ENCODE measurements at regions not wholly inside any gene's neighbourhood (a gene's known extent, or its start where the extent isn't known, plus 50 kb on each side); places are given as distances from the start of the nearest gene placed in this dataset.

DNA sequence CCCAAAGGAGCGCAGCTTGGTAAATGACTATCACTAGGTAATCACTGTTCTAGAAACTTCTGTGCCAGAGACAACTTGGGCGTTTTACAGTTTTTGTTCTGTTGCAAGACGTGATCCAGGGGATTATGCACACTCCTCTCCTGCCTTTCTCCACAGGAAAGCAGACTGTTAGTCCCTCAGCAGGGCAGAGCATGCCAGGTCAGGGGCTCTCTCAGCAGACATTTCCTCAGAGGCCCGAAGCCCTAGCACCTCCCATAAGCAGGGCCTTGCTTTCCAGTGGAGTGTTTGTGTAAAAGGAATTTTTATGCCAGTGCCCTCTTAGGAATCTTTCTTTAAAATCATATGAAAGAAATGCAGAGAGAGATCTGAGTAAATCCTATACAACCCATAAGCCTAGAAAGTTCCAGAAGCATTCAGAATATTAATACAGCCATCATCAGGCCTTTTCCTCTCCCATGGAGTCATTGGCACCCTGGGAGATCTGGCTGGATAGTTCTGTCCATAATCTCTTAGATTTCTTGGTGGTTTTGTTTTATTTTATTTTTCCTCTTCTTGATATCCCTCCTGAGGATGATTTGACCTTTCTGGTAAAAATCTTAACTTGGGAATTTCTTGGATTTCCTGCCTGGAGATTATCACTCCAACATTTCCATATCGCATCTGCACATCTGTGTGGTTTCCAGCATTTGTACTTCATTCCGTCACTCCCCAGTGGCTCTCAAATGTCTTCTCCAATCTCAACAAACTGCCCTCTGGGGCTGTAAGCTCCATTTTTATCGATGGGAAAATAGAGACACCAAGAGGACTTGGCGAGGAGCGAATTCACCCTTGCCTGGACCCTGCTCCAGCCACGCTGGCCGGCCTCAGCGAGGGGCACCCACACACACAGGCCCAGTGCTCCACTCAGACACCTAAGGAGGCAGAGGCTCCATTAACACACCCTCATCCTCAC is 116.1 kb downstream of the PSMG1 start:
- no peak for DNase-seq (ENCODE audit: low read depth)
- TF ChIP-seq, protein P1, sequence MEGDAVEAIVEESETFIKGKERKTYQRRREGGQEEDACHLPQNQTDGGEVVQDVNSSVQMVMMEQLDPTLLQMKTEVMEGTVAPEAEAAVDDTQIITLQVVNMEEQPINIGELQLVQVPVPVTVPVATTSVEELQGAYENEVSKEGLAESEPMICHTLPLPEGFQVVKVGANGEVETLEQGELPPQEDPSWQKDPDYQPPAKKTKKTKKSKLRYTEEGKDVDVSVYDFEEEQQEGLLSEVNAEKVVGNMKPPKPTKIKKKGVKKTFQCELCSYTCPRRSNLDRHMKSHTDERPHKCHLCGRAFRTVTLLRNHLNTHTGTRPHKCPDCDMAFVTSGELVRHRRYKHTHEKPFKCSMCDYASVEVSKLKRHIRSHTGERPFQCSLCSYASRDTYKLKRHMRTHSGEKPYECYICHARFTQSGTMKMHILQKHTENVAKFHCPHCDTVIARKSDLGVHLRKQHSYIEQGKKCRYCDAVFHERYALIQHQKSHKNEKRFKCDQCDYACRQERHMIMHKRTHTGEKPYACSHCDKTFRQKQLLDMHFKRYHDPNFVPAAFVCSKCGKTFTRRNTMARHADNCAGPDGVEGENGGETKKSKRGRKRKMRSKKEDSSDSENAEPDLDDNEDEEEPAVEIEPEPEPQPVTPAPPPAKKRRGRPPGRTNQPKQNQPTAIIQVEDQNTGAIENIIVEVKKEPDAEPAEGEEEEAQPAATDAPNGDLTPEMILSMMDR (IDR thresholded peaks at IDR 0.05; ENCODE audit: low read length, missing control alignments) = no peak
- no peak overlapping the region for H3K4me3 ChIP-seq (replicated peaks; ENCODE audit: low read depth, low read length)

GRCh38 chr21:39065917-39066316 is 117.3 kb downstream of the PSMG1 start:
- DNase-seq (ENCODE audit: low read depth) = no peak
- TF ChIP-seq, protein P1 (IDR thresholded peaks at IDR 0.05; ENCODE audit: low read length, missing control alignments) = no peak
- no peak overlapping the region for H3K4me3 ChIP-seq (replicated peaks; ENCODE audit: low read depth, low read length)

GRCh38 chr21:39064325-39065012 is 118.8 kb downstream of the PSMG1 start:
- TF ChIP-seq, protein P1 (IDR thresholded peaks at IDR 0.05; ENCODE audit: low read length, missing control alignments) = no peak
- H3K4me3 ChIP-seq (replicated peaks; ENCODE audit: low read depth, low read length) = no peak overlapping the region
- no peak for DNase-seq (ENCODE audit: low read depth)

GRCh38 chr21:39063517-39063916 is 119.7 kb downstream of the PSMG1 start:
- TF ChIP-seq, protein P1 (IDR thresholded peaks at IDR 0.05; ENCODE audit: low read length, missing control alignments) = no peak

GRCh38 chr21:39062196-39062595 is 121.1 kb downstream of the PSMG1 start:
- no peak for DNase-seq (ENCODE audit: low read depth)
- no peak overlapping the region for H3K4me3 ChIP-seq (replicated peaks; ENCODE audit: low read depth, low read length)
- TF ChIP-seq, protein P1 (IDR thresholded peaks at IDR 0.05; ENCODE audit: low read length, missing control alignments) = no peak

More at GRCh38 chr21:39063517-39063916, 119.7 kb downstream of the PSMG1 start:
- no peak for DNase-seq (ENCODE audit: low read depth)
- no peak overlapping the region for H3K4me3 ChIP-seq (replicated peaks; ENCODE audit: low read depth, low read length)

- TF ChIP-seq, protein P1 (IDR thresholded peaks at IDR 0.05; ENCODE audit: low read length, missing control alignments) = no peak
- DNase-seq (ENCODE audit: low read depth) = no peak
- no peak overlapping the region for H3K4me3 ChIP-seq (replicated peaks; ENCODE audit: low read depth, low read length)
Observed at GRCh38 chr21:39061766-39062165, 121.5 kb downstream of the PSMG1 start.

All from fibroblast of pulmonary artery (primary cell).